Hematopoietic multipotent progenitor cell treated with erythropoietin and hydrocortisone succinate and interleukin-3 and kit ligand, for 8 days (in vitro differentiated cells): ENCODE measurements at regions not wholly inside any gene's neighbourhood (a gene's known extent, or its start where the extent isn't known, plus 50 kb on each side); places are given as distances from the start of the nearest gene placed in this dataset.
"Not testable (repeated sequence)": the region's sequence is repeated elsewhere in the genome, so short reads cannot be mapped to it uniquely, and the experiment has no call there.

Experiments used
- DNase-seq: peaks from one replicate; pipeline ENCODE4 v3.0.0-alpha.2; 2015

- DNase-seq, result no peak
Measured at GRCh38 chr5:92364986-92365550, 982.0 kb upstream of the ARRDC3 start.

- DNase-seq, result no peak
Measured at GRCh38 chr5:92353107-92354030, 970.3 kb upstream of the ARRDC3 start.

- no peak for DNase-seq
Measured at GRCh38 chr5:92337772-92338234, 954.7 kb upstream of the ARRDC3 start.

- no peak for DNase-seq
Measured at GRCh38 chr5:92332039-92332438, 948.9 kb upstream of the ARRDC3 start.

- no peak for DNase-seq
Measured at GRCh38 chr5:92330365-92330764, 947.2 kb upstream of the ARRDC3 start.

- DNase-seq, result no peak
Measured at GRCh38 chr5:92329759-92330158, 946.6 kb upstream of the ARRDC3 start.

- no peak for DNase-seq
Measured at GRCh38 chr5:92328584-92329259, 945.6 kb upstream of the ARRDC3 start.

GRCh38 chr5:92320446-92320845 is 937.3 kb upstream of the ARRDC3 start:
- no peak for DNase-seq

GRCh38 chr5:92313385-92313784 is 930.3 kb upstream of the ARRDC3 start:
- DNase-seq, result no peak

GRCh38 chr5:92309336-92309991 is 926.3 kb upstream of the ARRDC3 start:
- DNase-seq, result peak; percentile 6

GRCh38 chr5:92308679-92309078 is 925.6 kb upstream of the ARRDC3 start:
- no peak for DNase-seq

GRCh38 chr5:92302356-92302755 is 919.2 kb upstream of the ARRDC3 start:
- DNase-seq, result not testable (repeated sequence)

GRCh38 chr5:92283521-92283920 is 900.4 kb upstream of the ARRDC3 start:
- no peak for DNase-seq

- DNase-seq, result not testable (repeated sequence)
Measured at GRCh38 chr5:92271750-92272149, 888.6 kb upstream of the ARRDC3 start.

GRCh38 chr5:92268343-92268742 is 885.2 kb upstream of the ARRDC3 start:
- no peak for DNase-seq

- DNase-seq, result no peak
Measured at GRCh38 chr5:92267830-92268229, 884.7 kb upstream of the ARRDC3 start.

- DNase-seq, result no peak
Measured at GRCh38 chr5:92265804-92266203, 882.7 kb upstream of the ARRDC3 start.

- DNase-seq, result not testable (repeated sequence)
Measured at GRCh38 chr5:92255605-92256004, 872.5 kb upstream of the ARRDC3 start.

GRCh38 chr5:92248518-92248917 is 865.4 kb upstream of the ARRDC3 start:
- no peak for DNase-seq

GRCh38 chr5:92242170-92242569 is 859.1 kb upstream of the ARRDC3 start:
- no peak for DNase-seq

- DNase-seq, result no peak
Measured at GRCh38 chr5:92237896-92238295, 854.8 kb upstream of the ARRDC3 start.

- DNase-seq, result no peak
Measured at GRCh38 chr5:92222449-92222848, 839.3 kb upstream of the ARRDC3 start.

GRCh38 chr5:92216852-92217251 is 833.7 kb upstream of the ARRDC3 start:
- not testable (repeated sequence) for DNase-seq
